Fibroblast of lung (primary cell): ENCODE measurements at regions not wholly inside any gene's neighbourhood (a gene's known extent, or its start where the extent isn't known, plus 50 kb on each side); places are given as distances from the start of the nearest gene placed in this dataset.

Experiments used
- DNase-seq, 2 donors: peaks; one replicate each; pipeline versions ENCODE4 v3.0.0 to v3.0.0-alpha.2; 2010; ENCODE audit warnings: low read depth in 2 of 2
- H2AFZ ChIP-seq: 2 replicates; pipeline ENCODE4 v1.5.1; 2012; ENCODE audit warnings: low read length, control low read depth, inconsistent platforms
- H3K27ac ChIP-seq: 2 replicates; pipeline ENCODE4 v1.5.1; 2011; ENCODE audit warnings: low read length, control low read depth; ENCODE audit not compliant: insufficient read depth
- H3K27me3 ChIP-seq: 2 replicates; pipeline ENCODE4 v1.5.1; 2011; ENCODE audit warnings: mild to moderate bottlenecking, low read length; ENCODE audit not compliant: control insufficient read depth, insufficient read depth
- H3K36me3 ChIP-seq: 2 replicates; pipeline ENCODE4 v1.5.1; 2011; ENCODE audit warnings: low read length; ENCODE audit not compliant: control insufficient read depth, insufficient read depth
- H3K4me1 ChIP-seq: 2 replicates; pipeline ENCODE4 v1.5.1; 2011; ENCODE audit warnings: low read length; ENCODE audit not compliant: control insufficient read depth, insufficient read depth; ENCODE audit errors: extremely low read depth
- H3K4me2 ChIP-seq: 2 replicates; pipeline ENCODE4 v1.5.1; 2011; ENCODE audit warnings: low read length, control low read depth; ENCODE audit not compliant: insufficient read depth; ENCODE audit errors: extremely low read depth
- H3K4me3 ChIP-seq, 4 experiments: fragments of 200-600 bp in 1 of 4; sonication (generic) in 1 of 4; replicated peaks in 1 of 4; 2 replicates each; pipeline ENCODE4 v1.5.1; 2011 to 2016; ENCODE audit warnings: low read length in 4 of 4, low read depth in 3 of 4, mild to moderate bottlenecking in 3 of 4, control low read depth in 2 of 4, inconsistent platforms in 1 of 4, mixed read lengths in 1 of 4; ENCODE audit not compliant: insufficient read depth in 1 of 4; ENCODE audit errors: control extremely low read depth in 1 of 4
- H3K79me2 ChIP-seq: 2 replicates; pipeline ENCODE4 v1.5.1; 2012; ENCODE audit warnings: mild to moderate bottlenecking, low read length, inconsistent platforms; ENCODE audit not compliant: control insufficient read depth, insufficient read depth
- H3K9ac ChIP-seq: 2 replicates; pipeline ENCODE4 v1.5.1; 2011; ENCODE audit warnings: mild to moderate bottlenecking, low read length, control low read depth; ENCODE audit not compliant: insufficient read depth
- H3K9me3 ChIP-seq: 2 replicates; pipeline ENCODE4 v1.5.1; 2012; ENCODE audit warnings: low read depth, low read length; ENCODE audit not compliant: control insufficient read depth, insufficient read depth
- H4K20me1 ChIP-seq: 2 replicates; pipeline ENCODE4 v1.5.1; 2011; ENCODE audit warnings: low read length; ENCODE audit not compliant: control insufficient read depth, insufficient read depth; ENCODE audit errors: extremely low read depth
- EZH2 ChIP-seq: IDR thresholded peaks from 2 replicates; pipeline ENCODE4 v1.5.1; 2012; ENCODE audit warnings: low read length, control low read depth, mild to moderate bottlenecking; ENCODE audit errors: missing control alignments
- TF ChIP-seq, protein P1 (sequence below), 2 donors: IDR thresholded peaks in 1 of 2; conservative IDR thresholded peaks in 1 of 2; 1 replicate in 1 of 2; 2 replicates in 1 of 2; pipeline ENCODE4 v1.5.1; 2011 to 2012; ENCODE audit warnings: low read length in 2 of 2, control low read depth in 1 of 2, inconsistent platforms in 1 of 2, low read depth in 1 of 2, mild to moderate bottlenecking in 1 of 2

DNA sequence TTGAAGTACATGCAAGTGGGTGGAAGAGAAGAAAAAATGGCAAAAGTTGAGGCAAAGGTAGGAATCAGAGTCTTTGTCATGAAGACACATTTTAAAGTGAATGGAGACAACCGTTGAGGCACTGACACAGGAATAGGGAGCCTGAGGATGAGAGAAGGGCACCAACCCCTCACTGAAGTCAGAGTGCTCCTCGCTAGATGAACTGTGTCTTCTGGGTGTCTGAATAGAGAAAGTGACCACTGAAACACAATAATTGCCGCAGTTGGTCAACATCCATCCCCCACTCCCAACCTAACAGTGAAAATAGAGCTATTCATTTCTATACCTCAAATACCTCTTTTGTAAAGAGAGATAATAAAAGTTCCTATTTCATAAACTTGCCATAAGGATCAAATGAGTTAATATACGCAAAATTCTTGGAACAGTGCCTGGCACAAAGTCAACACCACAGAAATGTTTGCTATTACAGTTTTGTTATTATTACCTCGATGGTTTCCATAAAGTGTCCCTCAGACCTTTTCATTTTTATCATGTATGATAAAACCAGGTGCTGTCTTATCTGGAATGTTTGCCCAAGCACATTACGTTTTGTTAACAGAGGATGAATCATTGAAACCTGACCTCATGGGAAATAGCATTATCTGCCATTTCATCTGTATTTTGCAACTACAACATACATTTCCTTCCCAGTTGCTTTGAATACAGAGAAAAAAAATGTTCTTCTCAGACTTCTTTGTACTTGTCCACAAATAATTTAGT lies 61.8 kb upstream of the SP4 start:
- Histone ChIP-seq H3K9ac (no peak overlapping the region), H3K4me2 (no peak overlapping the region), H3K79me2 (no peaks in the 10 kb centered on the region)

DNA sequence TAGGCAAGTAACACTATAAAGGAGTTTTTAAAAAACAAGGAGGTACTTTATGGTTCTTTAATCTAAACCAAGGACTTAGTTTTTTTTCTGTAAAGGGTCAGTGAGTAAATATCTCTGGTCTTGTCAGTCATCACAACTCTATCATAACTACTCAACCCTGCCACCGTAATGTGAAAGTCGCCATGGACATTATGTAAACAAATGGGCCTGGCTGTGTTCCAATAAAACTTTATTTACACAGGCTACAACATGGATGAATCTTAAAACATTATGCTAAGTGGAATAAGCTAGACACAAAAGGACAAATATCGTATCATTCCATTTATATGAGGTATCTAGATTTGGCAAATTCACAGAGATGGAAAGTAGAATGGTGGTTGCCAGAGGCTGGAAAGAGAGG lies 60.8 kb upstream of the SP4 start:
- Histone ChIP-seq H3K4me1 (no peaks in the 10 kb centered on the region), H3K27ac (no peak overlapping the region), H2AFZ (no peak overlapping the region)

More for the DNA sequence above, 61.8 kb upstream of the SP4 start:
- Histone ChIP-seq H3K9me3 (no peaks in the 10 kb centered on the region), H2AFZ (no peak overlapping the region), H4K20me1 (no peaks in the 10 kb centered on the region), H3K4me1 (no peaks in the 10 kb centered on the region), H3K27me3 (no peaks in the 10 kb centered on the region), H3K4me3 (no peak overlapping the region), H3K36me3 (no peaks in the 10 kb centered on the region), H3K27ac (no peak overlapping the region)
- DNase-seq = peak; percentile 18 to 38
- TF ChIP-seq, protein P1, sequence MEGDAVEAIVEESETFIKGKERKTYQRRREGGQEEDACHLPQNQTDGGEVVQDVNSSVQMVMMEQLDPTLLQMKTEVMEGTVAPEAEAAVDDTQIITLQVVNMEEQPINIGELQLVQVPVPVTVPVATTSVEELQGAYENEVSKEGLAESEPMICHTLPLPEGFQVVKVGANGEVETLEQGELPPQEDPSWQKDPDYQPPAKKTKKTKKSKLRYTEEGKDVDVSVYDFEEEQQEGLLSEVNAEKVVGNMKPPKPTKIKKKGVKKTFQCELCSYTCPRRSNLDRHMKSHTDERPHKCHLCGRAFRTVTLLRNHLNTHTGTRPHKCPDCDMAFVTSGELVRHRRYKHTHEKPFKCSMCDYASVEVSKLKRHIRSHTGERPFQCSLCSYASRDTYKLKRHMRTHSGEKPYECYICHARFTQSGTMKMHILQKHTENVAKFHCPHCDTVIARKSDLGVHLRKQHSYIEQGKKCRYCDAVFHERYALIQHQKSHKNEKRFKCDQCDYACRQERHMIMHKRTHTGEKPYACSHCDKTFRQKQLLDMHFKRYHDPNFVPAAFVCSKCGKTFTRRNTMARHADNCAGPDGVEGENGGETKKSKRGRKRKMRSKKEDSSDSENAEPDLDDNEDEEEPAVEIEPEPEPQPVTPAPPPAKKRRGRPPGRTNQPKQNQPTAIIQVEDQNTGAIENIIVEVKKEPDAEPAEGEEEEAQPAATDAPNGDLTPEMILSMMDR (conservative IDR thresholded peaks at IDR 0.05 in 1 of 2, IDR thresholded peaks at IDR 0.05 in 1 of 2; ENCODE audit: low read depth in 1 of 2, low read length in 2 of 2) = no peak

DNA sequence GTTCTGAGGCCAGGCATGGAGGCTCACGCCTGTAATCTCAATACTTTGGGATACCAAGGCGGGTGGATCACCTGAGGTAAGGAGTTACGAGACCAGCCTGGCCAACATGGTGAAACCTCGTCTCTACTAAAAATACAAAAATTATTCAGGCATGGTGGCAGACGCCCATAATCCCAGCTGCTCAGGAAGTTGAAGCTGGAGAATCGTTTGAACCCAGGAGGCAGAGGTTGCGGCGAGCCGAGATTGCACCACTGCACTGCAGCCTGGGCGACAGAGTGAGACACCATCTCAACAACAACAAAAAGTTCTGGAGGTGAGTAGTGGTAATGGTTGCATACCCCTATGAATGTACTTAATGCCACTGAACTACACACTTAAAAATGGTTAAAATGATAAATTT lies 60.3 kb upstream of the SP4 start:
- Histone ChIP-seq H2AFZ (no peak overlapping the region), H3K27me3 (no peaks in the 10 kb centered on the region), H3K4me3 (no peak overlapping the region), H3K9ac (no peak overlapping the region), H3K36me3 (no peaks in the 10 kb centered on the region), H3K4me1 (no peaks in the 10 kb centered on the region), H3K4me2 (no peak overlapping the region), H3K79me2 (no peaks in the 10 kb centered on the region), H3K9me3 (no peaks in the 10 kb centered on the region), H3K27ac (no peak overlapping the region), H4K20me1 (no peaks in the 10 kb centered on the region)
- DNase-seq = no peak
- no peak for TF ChIP-seq EZH2
- TF ChIP-seq, protein P1 (conservative IDR thresholded peaks at IDR 0.05 in 1 of 2, IDR thresholded peaks at IDR 0.05 in 1 of 2; ENCODE audit: low read depth in 1 of 2, low read length in 2 of 2) = no peak

More for the DNA sequence above, 60.8 kb upstream of the SP4 start:
- Histone ChIP-seq H3K4me3 (no peak overlapping the region), H4K20me1 (no peaks in the 10 kb centered on the region), H3K36me3 (no peaks in the 10 kb centered on the region), H3K79me2 (no peaks in the 10 kb centered on the region), H3K27me3 (no peaks in the 10 kb centered on the region), H3K9ac (no peak overlapping the region), H3K9me3 (no peaks in the 10 kb centered on the region), H3K4me2 (no peak overlapping the region)
- DNase-seq = no peak
- TF ChIP-seq, protein P1 (conservative IDR thresholded peaks at IDR 0.05 in 1 of 2, IDR thresholded peaks at IDR 0.05 in 1 of 2; ENCODE audit: low read depth in 1 of 2, low read length in 2 of 2) = no peak
- no peak for TF ChIP-seq EZH2
